K562 (cell line): ENCODE measurements at regions not wholly inside any gene's neighbourhood (a gene's known extent, or its start where the extent isn't known, plus 50 kb on each side); places are given as distances from the start of the nearest gene placed in this dataset.

Source experiments
- ATAC-seq: fragments of 200-7000 bp; cut with Tn5 transposase; 3 replicates; pipeline ENCODE4 v1.9.1; 2020; ENCODE audit warnings: moderate library complexity
- BruUV-seq: library from RNA; stranded (reverse); fragments of 400-500 nt; replicated peaks from 2 replicates; lab custom pipeline; 2021; lab: Mats Ljungman, UMichigan
- CTCF ChIA-PET: fragments of 300-600 bp; formaldehyde crosslinking; extraction: SDS; loops from one replicate; lab custom pipeline; 2021; ENCODE audit warnings: low intra/inter-chr PET ratio; lab: Yijun Ruan, JAX
- POLR2A ChIA-PET: fragments of 300-600, 350-650 bp; sonication (Branson Sonifier 250); formaldehyde crosslinking; extraction: SDS; loops from one replicate; lab custom pipeline; 2021; ENCODE audit warnings: antibody characterized with exemption, inconsistent platforms; lab: Yijun Ruan, JAX
- DNase-seq, 4 experiments: peaks; one replicate each; pipeline versions ENCODE4 v3.0.0 to v3.0.0-alpha.2; 2011 to 2018; ENCODE audit warnings: low spot score in 3 of 4, mixed read lengths in 3 of 4; ENCODE audit errors: extremely low read depth in 1 of 4
- FAIRE-seq: peaks from 2 replicates; lab custom pipeline; 2011; peaks lifted over from hg19 to GRCh38; lab: Jason Lieb, UNC
- H2AFZ ChIP-seq: 2 replicates; pipeline ENCODE4 v1.6.0; 2011; ENCODE audit warnings: low read depth, low read length, control low read depth, inconsistent platforms
- H3K27ac ChIP-seq: fragments of 200-600 bp; 3 replicates; pipeline ENCODE4 v1.8.0; 2011; ENCODE audit warnings: low read depth, mild to moderate bottlenecking, control low read depth, inconsistent platforms, low read length, moderate library complexity, mixed read lengths; ENCODE audit errors: extremely low read depth
- H3K27me3 ChIP-seq, 2 experiments: fragments of 300-600 bp in 1 of 2; 2 replicates in 1 of 2; 3 replicates in 1 of 2; pipeline versions ENCODE4 v1.6.0 to v1.8.0; 2011; ENCODE audit warnings: inconsistent platforms in 2 of 2, low read length in 2 of 2, mild to moderate bottlenecking in 1 of 2, mixed read lengths in 1 of 2, moderate library complexity in 1 of 2; ENCODE audit not compliant: control insufficient read depth in 2 of 2, insufficient read depth in 2 of 2
- H3K36me3 ChIP-seq: fragments of 300-600 bp; 3 replicates; pipeline ENCODE4 v1.8.0; 2011; ENCODE audit warnings: mild to moderate bottlenecking, low read length, inconsistent platforms; ENCODE audit not compliant: control insufficient read depth, insufficient read depth
- H3K4me1 ChIP-seq, 2 experiments: fragments of 200-600 bp in 1 of 2; replicated peaks in 1 of 2; 2 replicates in 1 of 2; 3 replicates in 1 of 2; pipeline versions ENCODE4 v1.5.1 to v1.8.0; 2011; ENCODE audit warnings: inconsistent platforms in 2 of 2, low read length in 2 of 2, mild to moderate bottlenecking in 1 of 2, mixed read lengths in 1 of 2, moderate library complexity in 1 of 2; ENCODE audit not compliant: control insufficient read depth in 2 of 2, insufficient read depth in 2 of 2
- H3K4me2 ChIP-seq: 2 replicates; pipeline ENCODE4 v1.6.1; 2011; ENCODE audit warnings: low read length, control low read depth, inconsistent platforms, mixed read lengths; ENCODE audit not compliant: insufficient read depth
- H3K4me3 ChIP-seq: fragments of 200-600 bp; sonication (generic), shearing (Covaris generic); 2 replicates; pipeline ENCODE4 v1.5.1; 2016; ENCODE audit warnings: control low read depth, inconsistent platforms
- H3K79me2 ChIP-seq: fragments of 200-600 bp; 3 replicates; pipeline ENCODE4 v1.8.0; 2011; ENCODE audit warnings: low read length, inconsistent platforms; ENCODE audit not compliant: control insufficient read depth, insufficient read depth
- H3K9ac ChIP-seq, 2 experiments: 2 replicates each; pipeline versions ENCODE4 v1.6.0 to v1.6.1; 2011; ENCODE audit warnings: low read depth in 2 of 2, low read length in 2 of 2, control low read depth in 1 of 2, inconsistent platforms in 1 of 2, mild to moderate bottlenecking in 1 of 2, mixed read lengths in 1 of 2; ENCODE audit not compliant: insufficient read depth in 1 of 2
- H3K9me1 ChIP-seq: one replicate; pipeline ENCODE4 v1.6.0; 2011; ENCODE audit warnings: inconsistent platforms, mild to moderate bottlenecking, low read length, moderate library complexity; ENCODE audit not compliant: control insufficient read depth, insufficient read depth
- H3K9me3 ChIP-seq: replicated peaks from 2 replicates; pipeline ENCODE4 v1.5.1; 2011; ENCODE audit warnings: low read depth, low read length, inconsistent platforms; ENCODE audit not compliant: control insufficient read depth, insufficient read depth
- H4K20me1 ChIP-seq: replicated peaks from 2 replicates; pipeline ENCODE4 v1.6.1; 2011; ENCODE audit warnings: low read length, inconsistent platforms, mixed read lengths; ENCODE audit not compliant: control insufficient read depth, insufficient read depth
- BHLHE40 ChIP-seq: IDR thresholded peaks from 2 replicates; pipeline ENCODE4 v1.6.1; 2011; ENCODE audit warnings: low read length, improper control_type of control experiment
- FOXM1 ChIP-seq, 2 experiments: fragments of 450-650 bp in 1 of 2; sonication (generic) in 1 of 2; formaldehyde crosslinking in 1 of 2; IDR thresholded peaks; 2 replicates each; pipeline versions ENCODE4 v1.6.1 to v1.9.0; 2017 to 2022; ENCODE audit warnings: low read depth in 2 of 2, mild to moderate bottlenecking in 2 of 2, missing genetic modification reagents in 1 of 2, moderate library complexity in 1 of 2
- WHSC1 ChIP-seq: IDR thresholded peaks from one replicate; pipeline ENCODE4 v1.6.1; 2012; ENCODE audit warnings: low read length, control low read depth, inconsistent platforms
- WGBS: fragments of 100-300 bp; shearing (Covaris generic); methylation state at CpG from one replicate; pipeline ENCODE4 v1.1.6; 2016; ENCODE audit warnings: low coverage, mixed read lengths; ENCODE audit not compliant: insufficient coverage; ENCODE audit errors: missing lambda C conversion rate; 5-methylcytosine and 5-hydroxymethylcytosine counted together
- in situ Hi-C: fragments of 300-500 bp; cut with MboI; formaldehyde crosslinking; loops from 4 replicates; pipeline ENCODE4 v1.15.0; 2018; ENCODE audit warnings: inconsistent platforms, mixed read lengths
- intact Hi-C: fragments of 100-400 bp; cut with micrococcal nuclease; formaldehyde crosslinking; loops from 2 replicates; pipeline ENCODE4 v1.14.2; 2022

DNA sequence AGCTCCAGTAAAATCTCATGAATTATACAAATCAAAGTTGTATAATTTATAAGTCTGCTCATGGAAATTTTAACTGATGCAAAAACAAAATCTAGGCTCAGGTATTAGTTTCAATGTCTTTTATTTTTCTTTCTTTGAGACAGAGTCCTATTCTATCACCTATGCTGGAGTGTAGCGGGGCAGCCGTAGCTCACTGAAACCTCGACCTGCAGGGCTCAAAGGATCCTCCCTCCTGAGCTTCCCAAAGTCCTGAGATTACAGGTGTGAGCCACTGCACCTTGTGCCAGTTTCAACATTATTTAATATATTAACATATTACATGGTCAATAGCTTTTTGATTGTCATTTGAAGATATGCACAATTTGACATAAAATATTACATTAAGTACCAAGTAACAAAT is 678.7 kb downstream of the ARAP2 start:
- ChIA-PET CTCF (no interaction called here), POLR2A (no interaction called here)
- Histone ChIP-seq H3K9ac (no peak overlapping the region), H3K27ac (no peak overlapping the region), H3K79me2 (no peaks in the 10 kb centered on the region), H3K27me3 (no peaks in the 10 kb centered on the region), H3K36me3 (no peaks in the 10 kb centered on the region), H3K4me3 (no peak overlapping the region), H2AFZ (no peak overlapping the region), H4K20me1 (no peaks in the 10 kb centered on the region), H3K9me1 (no peaks in the 10 kb centered on the region), H3K4me1 (no peaks in the 10 kb centered on the region), H3K4me2 (no peak overlapping the region), H3K9me3 (no peaks in the 10 kb centered on the region)
- ATAC-seq: no peak
- in situ Hi-C loops: no loop called here
- no peak for FAIRE-seq
- no peak for DNase-seq
- BruUV-seq: no TSS peak
- WGBS: 0% methylated on average over 3 of the region's 3 CpGs
- intact Hi-C loops: no loop called here
- TF ChIP-seq BHLHE40: no peak
- no peak for TF ChIP-seq FOXM1 (IDR thresholded peaks at IDR 0.05; ENCODE audit: low read depth)
- TF ChIP-seq FOXM1 (CRISPR knock-in tag; IDR thresholded peaks at IDR 0.05; ENCODE audit: low read depth): no peak

DNA sequence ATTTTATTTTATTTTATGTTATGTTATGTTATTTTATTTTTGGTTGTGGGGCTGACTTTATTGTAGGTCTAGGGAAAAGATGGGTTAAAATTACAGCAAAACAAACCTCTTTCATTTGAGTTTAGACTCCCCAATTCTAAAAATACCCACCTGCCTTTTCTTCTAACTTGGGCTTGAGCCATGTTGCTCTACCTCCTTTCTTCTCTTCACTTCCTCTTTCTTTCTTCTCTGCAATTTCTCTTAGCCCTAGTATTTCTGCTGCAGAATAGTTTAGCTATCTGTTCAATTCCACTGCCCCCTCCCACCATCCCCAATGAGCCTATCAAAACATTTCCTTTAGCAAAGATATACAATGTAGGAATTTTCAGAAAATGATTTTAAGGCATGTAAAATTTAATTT is 653.3 kb downstream of the ARAP2 start:
- FAIRE-seq: no peak
- H2AFZ ChIP-seq: no peak overlapping the region
- ChIA-PET POLR2A (no interaction called here), CTCF (no interaction called here)
- H3K4me3 ChIP-seq: no peak overlapping the region
- no peak for TF ChIP-seq WHSC1
- H3K4me2 ChIP-seq: no peak overlapping the region
- no peaks in the 10 kb centered on the region for H3K4me1 ChIP-seq
- in situ Hi-C loops: no loop called here
- H3K27ac ChIP-seq: no peak overlapping the region
- intact Hi-C loops: no loop called here
- no peaks in the 10 kb centered on the region for H3K36me3 ChIP-seq
- H3K9ac ChIP-seq: no peak overlapping the region
- H3K9me1 ChIP-seq: no peaks in the 10 kb centered on the region
- no peak for ATAC-seq
- BruUV-seq: no TSS peak
- H4K20me1 ChIP-seq: no peaks in the 10 kb centered on the region
- DNase-seq: no peak
- H3K9me3 ChIP-seq: no peaks in the 10 kb centered on the region
- no peaks in the 10 kb centered on the region for H3K27me3 ChIP-seq
- H3K79me2 ChIP-seq: no peaks in the 10 kb centered on the region
